Erythroblast (primary cell): ENCODE measurements at regions not wholly inside any gene's neighbourhood (a gene's known extent, or its start where the extent isn't known, plus 50 kb on each side); places are given as distances from the start of the nearest gene placed in this dataset.

ENCODE experiments used
- DNase-seq, 2 experiments: peaks; one replicate each; lab custom pipeline; 2025; lab: John Stamatoyannopoulos, UW
- GATA1 ChIP-seq: IDR thresholded peaks from 2 replicates; pipeline ENCODE4 v1.6.1; 2011; ENCODE audit warnings: low read depth, mild to moderate bottlenecking, control low read depth, low read length, moderate library complexity
- POLR2A ChIP-seq: IDR thresholded peaks from 2 replicates; pipeline ENCODE4 v1.6.1; 2011; ENCODE audit warnings: mild to moderate bottlenecking, low read length

GRCh38 chr5:35377653-35378052 is 147.4 kb upstream of the PRLR start:
- DNase-seq, result no peak
- no peak for TF ChIP-seq POLR2A
- TF ChIP-seq GATA1, result no peak

GRCh38 chr5:35374584-35374983 is 144.3 kb upstream of the PRLR start:
- no peak for DNase-seq
- TF ChIP-seq POLR2A, result no peak
- TF ChIP-seq GATA1, result no peak

DNA sequence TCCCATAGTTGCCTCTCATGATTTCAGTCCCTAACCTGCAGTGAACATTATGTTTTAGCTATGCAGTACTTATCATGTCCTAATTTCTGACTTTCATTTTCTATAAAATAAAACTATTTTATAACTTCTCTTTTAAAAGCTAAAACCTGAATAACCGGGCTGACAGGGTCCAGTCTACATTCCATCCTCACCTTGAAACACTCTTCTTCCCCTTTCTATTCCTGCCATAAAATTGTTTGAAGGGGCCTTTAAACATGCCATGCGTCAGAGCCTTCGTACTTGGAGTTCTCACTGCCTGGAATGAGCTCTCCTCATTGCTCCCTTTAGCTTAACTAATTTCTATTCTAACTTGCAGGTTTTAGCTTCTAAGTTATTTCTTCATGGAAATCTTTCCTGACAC is 143.0 kb upstream of the PRLR start:
- no peak for TF ChIP-seq GATA1
- TF ChIP-seq POLR2A, result no peak
- no peak for DNase-seq

- DNase-seq, result no peak
- TF ChIP-seq GATA1 (no peak), POLR2A (no peak)
These were observed 142.2 kb upstream of the PRLR start for GRCh38 chr5:35372482-35372881.

- no peak for DNase-seq
These were observed 141.7 kb upstream of the PRLR start for GRCh38 chr5:35371951-35372426.

GRCh38 chr5:35370871-35371270 is 140.6 kb upstream of the PRLR start:
- TF ChIP-seq POLR2A, result no peak
- TF ChIP-seq GATA1, result no peak
- no peak for DNase-seq

More at GRCh38 chr5:35371951-35372426, 141.7 kb upstream of the PRLR start:
- TF ChIP-seq POLR2A, result no peak
- no peak for TF ChIP-seq GATA1

- DNase-seq, result no peak
- TF ChIP-seq GATA1 (no peak), POLR2A (no peak)
These were observed 139.9 kb upstream of the PRLR start for GRCh38 chr5:35369965-35370790.

DNA sequence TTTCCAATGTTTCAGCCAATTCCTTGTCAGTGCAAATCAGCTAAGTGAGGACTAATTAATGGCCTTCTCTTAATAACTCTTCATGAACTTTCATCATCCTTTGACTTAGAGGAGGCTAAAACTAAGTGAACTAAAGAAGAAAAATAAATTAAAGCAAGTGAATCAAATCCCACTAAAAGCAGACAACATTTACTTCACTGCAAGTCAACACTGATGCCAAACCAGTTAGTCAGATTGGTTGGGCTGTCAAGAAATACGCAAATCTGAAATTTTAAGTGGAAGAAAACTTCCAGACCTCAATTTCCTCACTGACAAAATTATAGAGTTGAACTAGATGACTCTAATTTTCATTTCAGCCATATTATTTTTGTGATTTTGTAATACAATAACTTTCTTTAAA is 137.2 kb upstream of the PRLR start:
- no peak for DNase-seq
- TF ChIP-seq POLR2A (no peak), GATA1 (no peak)

GRCh38 chr5:35365758-35366157 is 135.5 kb upstream of the PRLR start:
- no peak for TF ChIP-seq POLR2A
- no peak for TF ChIP-seq GATA1
- no peak for DNase-seq

- no peak for DNase-seq
- TF ChIP-seq POLR2A, result no peak
- TF ChIP-seq GATA1, result no peak
These were observed 134.1 kb upstream of the PRLR start for GRCh38 chr5:35364350-35364749.

GRCh38 chr5:35363387-35363965 is 133.2 kb upstream of the PRLR start:
- no peak for TF ChIP-seq GATA1
- no peak for DNase-seq

DNA sequence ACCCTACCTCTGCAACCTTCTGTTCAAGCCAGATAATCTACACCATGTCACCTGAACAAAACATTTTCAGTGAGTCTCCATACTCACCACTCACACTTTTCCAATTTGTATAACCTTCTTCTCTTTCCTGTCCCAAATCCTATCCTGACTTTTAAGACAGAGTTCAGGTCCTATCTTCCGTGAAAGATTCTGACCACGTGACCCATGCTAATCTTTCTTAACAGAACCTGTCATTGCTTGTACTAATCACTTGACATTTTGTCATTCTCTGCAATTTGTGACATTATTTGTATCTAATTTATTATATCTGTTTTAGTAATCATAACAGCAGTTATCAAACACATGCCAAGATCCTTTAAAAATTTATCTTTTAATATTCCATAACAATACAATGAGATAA is 132.5 kb upstream of the PRLR start:
- no peak for DNase-seq
- no peak for TF ChIP-seq GATA1
- TF ChIP-seq POLR2A, result no peak

- TF ChIP-seq POLR2A, result no peak
- TF ChIP-seq GATA1, result no peak
- no peak for DNase-seq
These were observed 130.4 kb upstream of the PRLR start for GRCh38 chr5:35360671-35361070.

DNA sequence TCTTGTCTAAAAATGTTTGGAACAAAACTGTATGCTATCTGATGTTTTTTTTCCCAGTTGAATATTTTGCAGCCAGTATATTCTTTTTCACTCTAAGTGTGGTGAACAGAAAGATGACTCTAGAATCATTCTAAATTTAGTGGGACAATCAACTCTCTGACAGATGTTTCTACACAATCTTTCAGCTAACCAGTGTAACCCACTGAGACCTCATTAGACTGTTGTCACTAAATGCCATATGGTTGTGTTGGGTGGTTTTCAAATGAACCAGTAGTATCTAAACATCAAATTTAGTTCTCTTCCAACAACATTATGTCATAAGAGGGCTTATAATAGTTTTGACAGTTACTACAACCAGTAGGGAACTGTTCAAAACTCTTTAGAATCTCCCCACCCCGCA is 129.6 kb upstream of the PRLR start:
- no peak for DNase-seq
- TF ChIP-seq POLR2A, result no peak
- no peak for TF ChIP-seq GATA1
